Nephron (organoid): ENCODE measurements at regions not wholly inside any gene's neighbourhood (a gene's known extent, or its start where the extent isn't known, plus 50 kb on each side); places are given as distances from the start of the nearest gene placed in this dataset.

Experiments
- H3K27ac Mint-ChIP-seq, 3 experiments: 2 replicates each; pipeline ENCODE4 v1.8.0; 2020; ENCODE audit warnings: mixed read lengths in 3 of 3, mild to moderate bottlenecking in 2 of 3, moderate library complexity in 1 of 3
- H3K27me3 Mint-ChIP-seq: 2 replicates; pipeline ENCODE4 v1.8.0; 2021; ENCODE audit warnings: low read depth, mild to moderate bottlenecking, moderate library complexity, mixed read lengths
- H3K36me3 Mint-ChIP-seq: 2 replicates; pipeline ENCODE4 v1.8.0; 2020; ENCODE audit warnings: low read depth, mixed read lengths
- H3K4me1 Mint-ChIP-seq: 2 replicates; pipeline ENCODE4 v1.8.0; 2020; ENCODE audit warnings: mixed read lengths
- H3K4me3 Mint-ChIP-seq, 3 experiments: 2 replicates each; pipeline ENCODE4 v1.8.0; 2020; ENCODE audit warnings: mild to moderate bottlenecking in 3 of 3, mixed read lengths in 3 of 3, moderate library complexity in 2 of 3
- H3K9me3 Mint-ChIP-seq: 2 replicates; pipeline ENCODE4 v1.8.0; 2020; ENCODE audit warnings: mixed read lengths
- TF ChIP-seq, protein P1 (sequence below), 3 experiments: fragments of 200-600 bp; sonication (generic); IDR thresholded peaks; one replicate each; pipeline ENCODE4 v1.5.0; 2021; ENCODE audit warnings: antibody characterized with exemption in 3 of 3; ENCODE audit not compliant: unreplicated experiment in 3 of 3

DNA sequence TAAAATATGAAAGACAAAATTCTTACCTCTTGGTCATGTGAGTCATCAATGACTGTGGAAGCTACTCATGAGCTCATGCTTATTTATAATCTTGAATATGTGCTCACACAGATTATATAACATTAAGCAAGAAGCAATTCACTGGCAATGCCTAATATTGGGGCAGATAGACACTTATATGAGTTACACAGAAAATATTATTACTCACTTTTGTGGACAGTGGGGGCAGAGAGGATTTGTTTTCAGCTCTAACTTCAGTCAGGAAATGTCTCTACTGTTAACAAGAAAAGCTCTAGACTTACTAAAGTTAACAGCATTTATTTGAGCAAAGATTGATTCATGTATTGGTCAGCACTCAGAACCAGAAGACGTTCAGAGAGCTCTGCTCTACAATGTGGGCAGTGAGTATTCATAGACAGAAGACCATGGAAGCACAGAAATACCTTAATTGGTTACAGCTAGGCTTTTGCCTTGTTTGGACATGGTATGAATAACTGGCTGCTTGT is 85.8 kb upstream of the AHI1 start:
- Mint-ChIP-seq H3K27ac (no peak overlapping the region), H3K4me1 (no peaks in the 10 kb centered on the region), H3K27me3 (no peaks in the 10 kb centered on the region), H3K9me3 (no peaks in the 10 kb centered on the region), H3K4me3 (no peak overlapping the region), H3K36me3 (no peaks in the 10 kb centered on the region)
- TF ChIP-seq, protein P1, sequence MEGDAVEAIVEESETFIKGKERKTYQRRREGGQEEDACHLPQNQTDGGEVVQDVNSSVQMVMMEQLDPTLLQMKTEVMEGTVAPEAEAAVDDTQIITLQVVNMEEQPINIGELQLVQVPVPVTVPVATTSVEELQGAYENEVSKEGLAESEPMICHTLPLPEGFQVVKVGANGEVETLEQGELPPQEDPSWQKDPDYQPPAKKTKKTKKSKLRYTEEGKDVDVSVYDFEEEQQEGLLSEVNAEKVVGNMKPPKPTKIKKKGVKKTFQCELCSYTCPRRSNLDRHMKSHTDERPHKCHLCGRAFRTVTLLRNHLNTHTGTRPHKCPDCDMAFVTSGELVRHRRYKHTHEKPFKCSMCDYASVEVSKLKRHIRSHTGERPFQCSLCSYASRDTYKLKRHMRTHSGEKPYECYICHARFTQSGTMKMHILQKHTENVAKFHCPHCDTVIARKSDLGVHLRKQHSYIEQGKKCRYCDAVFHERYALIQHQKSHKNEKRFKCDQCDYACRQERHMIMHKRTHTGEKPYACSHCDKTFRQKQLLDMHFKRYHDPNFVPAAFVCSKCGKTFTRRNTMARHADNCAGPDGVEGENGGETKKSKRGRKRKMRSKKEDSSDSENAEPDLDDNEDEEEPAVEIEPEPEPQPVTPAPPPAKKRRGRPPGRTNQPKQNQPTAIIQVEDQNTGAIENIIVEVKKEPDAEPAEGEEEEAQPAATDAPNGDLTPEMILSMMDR (IDR thresholded peaks at IDR 0.05; ENCODE audit: unreplicated experiment in 3 of 3) = no peak

DNA sequence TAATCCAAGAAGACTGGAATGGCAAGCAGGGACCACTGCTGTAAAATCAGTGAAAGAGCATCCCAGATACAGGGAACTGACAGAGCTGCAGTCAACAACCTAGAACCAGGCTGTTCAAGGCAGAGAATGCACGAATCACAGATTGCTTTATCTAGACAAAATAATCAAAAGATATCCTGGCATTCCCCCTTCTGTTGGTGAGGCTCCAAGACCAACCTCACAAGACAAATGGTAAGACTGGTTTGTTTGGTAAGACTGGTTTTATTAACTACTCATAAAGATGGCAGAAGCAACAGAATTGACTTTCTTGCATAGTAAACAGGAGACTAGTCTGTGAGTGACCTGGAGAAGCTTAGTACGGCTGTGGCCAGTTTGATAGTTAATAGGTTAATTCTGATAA is 88.8 kb upstream of the AHI1 start:
- H3K4me1 Mint-ChIP-seq = no peaks in the 10 kb centered on the region
- TF ChIP-seq, protein P1 (IDR thresholded peaks at IDR 0.05; ENCODE audit: unreplicated experiment in 3 of 3) = no peak
- H3K9me3 Mint-ChIP-seq = no peaks in the 10 kb centered on the region
- no peak overlapping the region for H3K4me3 Mint-ChIP-seq
- no peaks in the 10 kb centered on the region for H3K36me3 Mint-ChIP-seq
- H3K27me3 Mint-ChIP-seq = no peaks in the 10 kb centered on the region
- no peak overlapping the region for H3K27ac Mint-ChIP-seq

DNA sequence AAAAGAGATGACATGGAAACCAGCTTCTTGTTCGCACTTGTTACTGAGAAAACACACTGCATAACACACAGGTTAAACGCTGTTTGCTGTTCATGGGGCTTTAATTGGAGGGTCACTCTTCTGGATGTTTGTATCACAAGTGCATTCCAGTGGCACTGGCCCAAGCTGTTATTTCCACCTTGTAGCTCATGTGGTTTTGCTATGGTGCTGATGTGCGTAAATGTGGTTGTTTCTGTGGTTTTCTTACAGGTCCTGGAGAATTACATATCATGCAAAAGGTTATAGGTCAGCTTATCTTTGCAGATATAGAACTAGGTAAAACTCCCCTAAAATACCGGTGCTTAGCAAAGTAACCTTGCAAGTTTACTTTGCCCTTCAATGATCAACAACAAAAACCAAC is 89.3 kb upstream of the AHI1 start:
- TF ChIP-seq, protein P1 (IDR thresholded peaks at IDR 0.05; ENCODE audit: unreplicated experiment in 3 of 3) = no peak
- Mint-ChIP-seq H3K27me3 (no peaks in the 10 kb centered on the region), H3K4me3 (no peak overlapping the region)

DNA sequence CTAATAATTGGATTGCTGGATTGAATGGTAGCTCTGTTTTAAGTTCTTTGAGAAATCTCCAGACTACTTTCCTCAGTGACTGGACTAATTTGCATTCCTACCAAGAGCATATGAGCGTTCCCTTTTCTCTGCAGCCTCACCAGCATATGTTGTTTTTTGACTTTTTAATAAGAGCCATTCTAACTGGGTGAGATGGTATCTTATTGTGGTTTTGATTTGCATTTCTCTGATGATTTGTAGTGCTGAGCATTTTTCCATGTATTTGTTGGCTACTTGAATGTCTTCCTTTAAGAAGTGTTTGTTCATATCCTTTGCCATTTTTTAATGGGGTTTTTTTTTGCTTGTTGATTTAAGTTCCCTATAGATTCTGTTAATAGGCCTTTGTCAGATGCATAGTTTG is 94.7 kb upstream of the AHI1 start:
- TF ChIP-seq, protein P1 (IDR thresholded peaks at IDR 0.05; ENCODE audit: unreplicated experiment in 3 of 3) = no peak
- no peak overlapping the region for H3K27ac Mint-ChIP-seq
- peaks cover 8% of the 10 kb centered on the region for H3K9me3 Mint-ChIP-seq

More for the DNA sequence above, 89.3 kb upstream of the AHI1 start:
- H3K4me1 Mint-ChIP-seq = no peaks in the 10 kb centered on the region
- no peaks in the 10 kb centered on the region for H3K36me3 Mint-ChIP-seq
- no peak overlapping the region for H3K27ac Mint-ChIP-seq
- H3K9me3 Mint-ChIP-seq = no peaks in the 10 kb centered on the region

DNA sequence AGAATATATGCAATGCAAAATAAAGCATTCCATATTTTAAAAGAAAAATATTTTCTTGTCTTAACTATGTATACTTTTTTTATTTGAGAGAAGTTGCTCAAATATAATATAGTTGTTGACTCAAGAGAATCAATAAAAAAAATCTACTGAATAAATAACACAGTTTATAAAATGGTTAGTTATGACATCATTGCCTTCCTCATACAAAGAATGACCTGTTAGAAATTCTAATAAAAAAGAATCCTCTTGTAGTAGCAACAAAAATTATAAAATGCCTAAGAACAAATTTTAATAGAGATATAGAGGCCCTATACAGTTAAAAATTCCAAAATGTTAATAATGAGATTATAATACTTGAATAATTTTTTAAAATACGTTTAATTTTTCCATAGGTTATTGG is 96.5 kb upstream of the AHI1 start:
- H3K36me3 Mint-ChIP-seq = no peaks in the 10 kb centered on the region
- H3K27ac Mint-ChIP-seq = no peak overlapping the region
- H3K4me1 Mint-ChIP-seq = no peaks in the 10 kb centered on the region
- H3K9me3 Mint-ChIP-seq = peaks cover 22% of the 10 kb centered on the region
- TF ChIP-seq, protein P1 (IDR thresholded peaks at IDR 0.05; ENCODE audit: unreplicated experiment in 3 of 3) = no peak
- H3K27me3 Mint-ChIP-seq = no peaks in the 10 kb centered on the region
- no peak overlapping the region for H3K4me3 Mint-ChIP-seq

More for the DNA sequence above, 94.7 kb upstream of the AHI1 start:
- no peaks in the 10 kb centered on the region for H3K27me3 Mint-ChIP-seq
- no peaks in the 10 kb centered on the region for H3K36me3 Mint-ChIP-seq
- no peaks in the 10 kb centered on the region for H3K4me1 Mint-ChIP-seq
- no peak overlapping the region for H3K4me3 Mint-ChIP-seq

DNA sequence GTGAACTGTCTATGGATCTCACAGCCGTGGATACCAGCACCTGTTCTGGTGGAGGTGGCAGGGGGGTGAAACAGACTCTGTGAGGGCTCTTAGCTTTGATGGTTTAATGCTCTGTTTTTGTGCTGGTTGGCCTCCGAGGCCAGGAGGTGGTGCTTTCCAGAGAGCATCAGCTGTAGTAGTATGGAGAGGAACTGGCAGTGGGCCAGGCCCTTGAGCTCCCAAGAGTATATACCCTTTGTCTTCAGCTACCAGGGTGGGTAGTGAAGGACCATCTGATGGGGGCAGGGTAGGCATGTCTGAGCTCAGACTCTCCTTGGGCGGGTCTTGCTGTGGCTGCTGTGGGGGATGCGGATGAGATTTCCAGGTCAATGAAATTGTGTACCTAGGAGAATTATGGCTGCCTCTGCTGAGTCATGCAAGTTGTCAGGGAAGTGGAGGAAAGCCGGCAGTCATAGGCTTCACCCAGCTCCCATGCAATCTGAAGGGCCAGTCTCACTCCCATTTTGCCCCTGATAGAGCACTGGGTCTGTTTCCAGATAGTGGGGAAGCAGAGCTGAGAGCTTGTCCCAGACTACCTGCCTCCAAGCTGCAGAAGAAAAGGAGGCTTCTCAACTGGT is 102.7 kb upstream of the AHI1 start:
- peaks cover 34% of the 10 kb centered on the region for H3K9me3 Mint-ChIP-seq
- no peaks in the 10 kb centered on the region for H3K27me3 Mint-ChIP-seq
- H3K27ac Mint-ChIP-seq = no peak overlapping the region
- no peaks in the 10 kb centered on the region for H3K36me3 Mint-ChIP-seq
- TF ChIP-seq, protein P1 (IDR thresholded peaks at IDR 0.05; ENCODE audit: unreplicated experiment in 3 of 3) = no peak
- no peak overlapping the region for H3K4me3 Mint-ChIP-seq
- H3K4me1 Mint-ChIP-seq = peaks cover 4% of the 10 kb centered on the region
